ENCODE measurements at regions not wholly inside any gene's neighbourhood (a gene's known extent, or its start where the extent isn't known, plus 50 kb on each side); places are given as distances from the start of the nearest gene placed in this dataset.

DNA sequence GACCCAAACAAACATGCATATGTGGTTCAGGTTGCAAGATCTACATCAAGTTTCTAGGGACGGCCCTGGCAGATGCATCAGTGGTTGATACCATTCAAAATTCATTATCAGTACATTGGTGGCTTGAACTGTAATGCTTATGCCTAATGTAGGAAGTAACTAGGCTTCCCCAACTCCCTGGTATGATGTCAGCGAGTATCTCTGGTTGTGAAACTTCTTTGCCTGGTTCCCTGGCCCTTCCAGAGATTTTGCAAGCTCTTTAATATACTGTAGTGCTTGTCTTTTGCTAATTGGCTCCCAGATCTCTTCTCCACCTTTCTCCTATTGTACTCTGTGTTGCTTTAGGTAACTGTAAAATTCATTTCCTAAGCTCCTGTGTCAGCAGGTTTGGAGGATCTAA is 114.8 kb upstream of the RARB start:
- no peak for DNase-seq

DNA sequence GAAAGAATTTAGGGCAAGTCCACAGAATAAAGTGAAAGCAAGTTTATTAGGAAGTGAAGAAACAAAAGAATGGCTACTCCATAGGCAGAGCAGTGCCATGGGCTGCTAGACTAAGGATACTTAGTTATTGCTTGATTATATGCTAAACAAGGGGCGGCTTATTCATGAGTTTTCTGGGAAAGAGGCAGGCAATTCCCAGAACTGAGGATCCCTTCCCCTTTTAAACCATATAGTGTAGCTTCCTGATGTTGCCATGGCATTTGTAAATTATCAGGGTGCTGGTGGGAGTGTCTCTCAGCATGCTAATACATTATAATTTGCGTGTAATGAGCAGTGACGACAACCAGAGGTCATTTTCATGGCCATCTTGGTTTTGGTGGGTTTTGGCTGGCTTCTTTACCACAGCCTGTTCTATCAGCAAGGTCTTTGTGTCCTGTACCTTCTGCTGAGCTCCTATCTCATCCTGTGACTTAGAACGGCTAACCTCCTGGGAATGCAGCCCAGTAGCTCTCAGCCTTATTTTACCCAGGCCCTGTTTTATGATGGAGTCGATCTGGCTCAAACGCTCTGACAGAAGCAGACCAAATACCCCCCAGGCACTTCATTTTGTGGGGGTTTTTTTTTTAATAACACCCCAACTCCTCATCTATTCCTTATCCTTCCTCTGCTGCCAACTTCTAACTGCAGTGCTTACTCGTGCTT is 103.0 kb upstream of the RARB start:
- DNase-seq = no peak

- DNase-seq = no peak
Observed at GRCh38 chr3:25335356-25335755, 92.7 kb upstream of the RARB start.

DNA sequence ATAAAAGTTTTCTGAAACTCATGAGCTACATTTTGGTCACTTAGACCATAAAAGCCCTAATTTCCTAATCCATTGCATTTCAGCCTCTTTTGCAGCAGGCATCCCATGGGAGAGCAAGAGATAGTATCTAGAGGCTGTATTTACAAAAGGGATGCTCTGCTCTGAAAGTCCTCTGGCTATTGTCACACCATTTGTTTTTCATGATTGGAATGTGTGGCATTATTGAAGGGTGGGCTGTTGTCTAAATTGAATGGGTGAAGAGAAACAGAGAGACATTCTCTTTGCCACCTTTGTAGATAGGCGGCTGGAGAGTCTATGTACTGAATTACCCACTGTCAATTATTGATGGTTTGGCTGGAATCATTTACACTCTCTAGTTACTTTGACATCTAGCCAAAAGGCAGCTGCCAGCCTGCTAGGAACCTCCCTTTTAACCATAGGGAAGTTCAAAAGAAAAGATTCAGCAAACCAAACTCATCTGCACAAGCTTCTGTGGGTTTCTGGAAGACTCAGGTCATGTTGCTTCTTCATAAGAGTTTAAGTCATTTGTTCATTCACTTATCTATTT is 89.8 kb upstream of the RARB start:
- no peak for DNase-seq

DNA sequence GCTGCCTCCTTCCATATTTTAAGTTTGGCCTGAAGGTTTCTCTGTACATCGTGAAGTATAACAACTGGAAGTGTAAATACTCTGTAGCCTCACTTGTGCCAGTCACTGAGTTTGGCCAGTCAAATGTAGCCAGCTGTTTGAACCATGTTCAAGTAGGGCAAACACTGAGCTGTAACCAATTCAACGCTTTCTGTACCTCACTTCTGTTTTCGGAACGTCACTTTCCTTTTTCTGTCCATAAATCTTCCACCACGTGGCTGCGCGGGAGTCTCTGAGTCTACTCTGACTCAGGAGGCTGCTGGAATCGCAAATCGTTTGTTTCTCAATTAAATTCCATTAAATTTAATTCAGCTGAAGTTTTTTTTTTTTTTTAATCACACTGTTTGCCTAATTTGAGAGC is 88.8 kb upstream of the RARB start:
- no peak for DNase-seq

GRCh38 chr3:25344670-25345069 is 83.4 kb upstream of the RARB start:
- DNase-seq = no peak

- DNase-seq = no peak
Observed at GRCh38 chr3:25349095-25349494, 79.0 kb upstream of the RARB start.

- no peak for DNase-seq
Observed at GRCh38 chr3:25349828-25350724, 78.0 kb upstream of the RARB start.

- DNase-seq = no peak
Observed at GRCh38 chr3:25350725-25351114, 77.3 kb upstream of the RARB start.

DNA sequence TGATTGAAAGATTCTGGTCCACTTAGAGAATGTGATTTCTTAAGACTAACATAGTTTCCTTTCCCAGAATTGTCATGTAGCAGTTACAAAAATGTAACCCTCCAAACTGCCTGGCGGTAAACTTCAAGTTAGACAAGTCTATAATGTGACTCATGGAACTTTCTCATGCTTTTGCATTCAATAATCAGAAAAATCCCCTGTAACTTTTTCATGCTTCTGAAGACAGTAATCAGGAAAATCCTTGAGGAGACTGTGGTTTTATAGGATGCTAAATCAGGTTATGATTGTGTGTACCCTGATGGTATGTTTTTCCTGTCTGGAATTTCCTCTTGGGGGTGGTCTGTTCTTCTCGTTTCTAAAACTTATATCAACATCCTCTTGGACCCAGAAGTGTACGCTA is 74.0 kb upstream of the RARB start:
- DNase-seq = no peak

- no peak for DNase-seq
Observed at GRCh38 chr3:25355034-25355885, 72.8 kb upstream of the RARB start.

- no peak for DNase-seq
Observed at GRCh38 chr3:25355998-25356397, 72.1 kb upstream of the RARB start.

- no peak for DNase-seq
Observed at GRCh38 chr3:25362118-25362517, 65.9 kb upstream of the RARB start.

DNA sequence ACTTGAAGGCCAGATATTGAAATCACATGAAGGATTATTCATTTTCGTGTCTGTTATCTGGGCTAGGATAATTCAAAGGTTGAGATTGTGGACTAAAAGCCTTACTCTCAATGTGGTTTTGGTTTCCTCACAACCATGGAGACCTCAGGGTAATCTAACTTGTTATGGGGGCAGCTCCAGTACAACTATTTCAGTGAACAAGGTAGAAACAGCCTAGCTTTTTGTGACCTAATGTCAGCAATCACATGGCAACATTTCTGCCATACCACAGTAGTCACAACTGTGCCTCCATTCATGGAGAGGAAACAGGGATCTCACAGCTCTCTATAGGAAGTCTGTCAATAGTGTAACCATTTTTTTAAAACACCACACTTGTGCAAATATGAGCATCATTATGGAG is 62.4 kb upstream of the RARB start:
- DNase-seq = no peak

DNA sequence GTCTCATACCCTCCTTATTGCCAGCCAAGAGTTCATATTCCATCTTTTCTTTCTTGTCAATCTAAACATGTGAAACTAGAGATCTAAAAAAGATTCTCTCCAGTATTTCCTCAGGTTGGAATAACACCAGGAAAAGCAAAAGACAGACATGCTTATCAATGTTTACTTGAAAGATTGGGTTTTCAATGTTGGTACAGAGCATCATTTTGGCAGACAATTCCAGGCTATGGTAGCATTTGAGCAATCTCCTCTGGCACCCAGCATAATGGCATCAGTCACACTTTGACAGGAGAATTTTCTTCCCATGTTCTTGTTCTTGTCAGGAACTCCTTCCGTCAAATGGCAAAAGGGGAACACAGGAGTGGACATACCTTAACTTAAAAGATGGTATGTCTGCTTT is 61.0 kb upstream of the RARB start:
- no peak for DNase-seq

- DNase-seq = no peak
Observed at GRCh38 chr3:25372167-25372566, 55.9 kb upstream of the RARB start.

DNA sequence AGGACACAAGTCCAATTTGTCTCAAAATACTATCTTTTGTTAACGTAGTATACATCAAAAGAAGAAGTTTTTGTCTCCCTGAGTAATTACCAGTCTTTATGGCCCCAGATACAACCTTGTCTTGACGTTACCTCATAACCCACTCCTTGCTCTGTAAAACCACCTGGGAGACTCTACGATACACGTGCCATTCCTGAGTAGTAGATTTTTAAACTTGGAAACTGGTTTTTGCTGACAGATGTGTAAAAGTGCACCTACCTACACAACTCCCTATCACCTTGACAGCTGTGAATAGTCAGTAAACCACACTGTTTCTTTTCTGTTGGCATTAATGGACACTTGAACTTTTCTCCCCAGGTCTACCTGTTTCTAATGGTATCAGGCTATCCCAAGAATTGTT is 51.7 kb upstream of the RARB start:
- DNase-seq = no peak

DNA sequence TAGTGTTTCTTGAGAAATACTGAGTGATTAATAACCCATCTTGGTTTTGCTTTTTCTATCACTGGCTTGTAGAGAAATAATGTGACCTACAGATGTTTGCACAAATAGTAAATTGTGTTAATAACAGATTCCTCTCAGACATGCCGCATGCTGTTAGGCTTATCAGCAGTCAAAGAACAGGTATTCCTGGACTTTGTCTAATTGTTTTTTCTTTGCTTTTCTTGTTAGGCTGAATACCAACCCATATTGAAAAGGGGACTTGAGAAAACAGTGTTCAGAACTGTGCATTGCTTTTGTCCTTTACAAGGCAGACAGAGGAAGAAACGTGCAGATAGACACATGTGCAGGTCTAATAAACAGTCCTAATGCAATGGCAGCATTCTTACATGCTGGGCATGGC is 51.0 kb upstream of the RARB start:
- DNase-seq = no peak

All from activated effector memory CD4-positive, alpha-beta T cell treated with anti-CD3 and anti-CD28 coated beads, Interleukin-2, amount 50 U/mL, for 16 hours (primary cell).